ENCODE measurements at regions not wholly inside any gene's neighbourhood (a gene's known extent, or its start where the extent isn't known, plus 50 kb on each side); places are given as distances from the start of the nearest gene placed in this dataset.

DNA sequence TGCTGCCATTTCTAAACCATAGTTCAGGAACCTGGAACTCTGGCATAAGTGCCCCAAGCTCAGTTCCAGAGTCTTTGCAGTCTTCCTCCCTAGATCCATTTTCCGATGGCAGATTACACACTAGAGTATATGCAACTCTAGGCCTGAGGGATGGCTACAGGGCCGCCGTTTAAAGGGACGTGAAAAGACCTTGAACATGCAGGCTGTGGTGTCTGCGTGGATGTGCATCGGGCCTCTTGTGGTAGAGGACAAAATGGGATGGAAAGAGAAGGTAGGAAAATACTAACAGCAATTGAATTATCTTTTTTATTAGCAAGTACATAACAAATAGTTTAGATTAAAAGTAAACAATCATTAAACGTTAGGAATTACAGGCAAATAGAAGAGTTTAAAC, 588.9 kb downstream of the RFPL4B start:
- TF ChIP-seq, protein P1, sequence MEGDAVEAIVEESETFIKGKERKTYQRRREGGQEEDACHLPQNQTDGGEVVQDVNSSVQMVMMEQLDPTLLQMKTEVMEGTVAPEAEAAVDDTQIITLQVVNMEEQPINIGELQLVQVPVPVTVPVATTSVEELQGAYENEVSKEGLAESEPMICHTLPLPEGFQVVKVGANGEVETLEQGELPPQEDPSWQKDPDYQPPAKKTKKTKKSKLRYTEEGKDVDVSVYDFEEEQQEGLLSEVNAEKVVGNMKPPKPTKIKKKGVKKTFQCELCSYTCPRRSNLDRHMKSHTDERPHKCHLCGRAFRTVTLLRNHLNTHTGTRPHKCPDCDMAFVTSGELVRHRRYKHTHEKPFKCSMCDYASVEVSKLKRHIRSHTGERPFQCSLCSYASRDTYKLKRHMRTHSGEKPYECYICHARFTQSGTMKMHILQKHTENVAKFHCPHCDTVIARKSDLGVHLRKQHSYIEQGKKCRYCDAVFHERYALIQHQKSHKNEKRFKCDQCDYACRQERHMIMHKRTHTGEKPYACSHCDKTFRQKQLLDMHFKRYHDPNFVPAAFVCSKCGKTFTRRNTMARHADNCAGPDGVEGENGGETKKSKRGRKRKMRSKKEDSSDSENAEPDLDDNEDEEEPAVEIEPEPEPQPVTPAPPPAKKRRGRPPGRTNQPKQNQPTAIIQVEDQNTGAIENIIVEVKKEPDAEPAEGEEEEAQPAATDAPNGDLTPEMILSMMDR (IDR thresholded peaks at IDR 0.05): no peak
- TF ChIP-seq POLR2A (IDR thresholded peaks at IDR 0.05): no peak
